Neural progenitor cell (in vitro differentiated cells): ENCODE measurements at regions not wholly inside any gene's neighbourhood (a gene's known extent, or its start where the extent isn't known, plus 50 kb on each side); places are given as distances from the start of the nearest gene placed in this dataset.

Experiments used
- DNase-seq: peaks from one replicate; pipeline ENCODE4 v3.0.0-alpha.2; 2016; ENCODE audit warnings: low spot score
- H2AFZ ChIP-seq: fragments of 200-600 bp; sonication (generic); replicated peaks from 2 replicates; pipeline ENCODE4 v1.6.1; 2016; ENCODE audit warnings: antibody characterized with exemption
- H3F3A ChIP-seq: fragments of 200-600 bp; sonication (generic); 2 replicates; pipeline ENCODE4 v1.6.1; 2016; ENCODE audit warnings: antibody characterized with exemption, low read depth
- H3K27ac ChIP-seq: fragments of 200-600 bp; sonication (generic); 2 replicates; pipeline ENCODE4 v1.5.1; 2016; ENCODE audit warnings: mild to moderate bottlenecking
- H3K27me3 ChIP-seq: fragments of 200-600 bp; sonication (generic); 2 replicates; pipeline ENCODE4 v1.6.1; 2016; ENCODE audit warnings: mild to moderate bottlenecking, moderate library complexity
- H3K36me3 ChIP-seq: fragments of 200-600 bp; sonication (generic); 2 replicates; pipeline ENCODE4 v1.5.1; 2016
- H3K4me1 ChIP-seq: fragments of 200-600 bp; sonication (generic); 2 replicates; pipeline ENCODE4 v1.6.1; 2016; ENCODE audit warnings: mixed run types
- H3K4me2 ChIP-seq: fragments of 200-600 bp; sonication (generic); 2 replicates; pipeline ENCODE4 v1.6.1; 2016
- H3K4me3 ChIP-seq: fragments of 200-600 bp; sonication (generic); 2 replicates; pipeline ENCODE4 v1.5.1; 2016
- H3K79me2 ChIP-seq: fragments of 200-600 bp; sonication (generic); 2 replicates; pipeline ENCODE4 v1.6.1; 2016; ENCODE audit warnings: low read depth
- H3K9ac ChIP-seq: fragments of 200-600 bp; sonication (generic); 2 replicates; pipeline ENCODE4 v1.6.1; 2016
- H3K9me3 ChIP-seq: fragments of 200-600 bp; sonication (generic); 2 replicates; pipeline ENCODE4 v1.5.1; 2016; ENCODE audit warnings: low read depth
- H4K20me1 ChIP-seq: fragments of 200-600 bp; sonication (generic); 2 replicates; pipeline ENCODE4 v1.6.1; 2016; ENCODE audit warnings: low read depth
- H3K27ac Mint-ChIP-seq: 3 replicates; pipeline ENCODE4 v1.8.0; 2021; ENCODE audit warnings: mixed read lengths
- H3K27me3 Mint-ChIP-seq: 2 replicates; pipeline ENCODE4 v1.8.0; 2022; ENCODE audit warnings: low read depth, mild to moderate bottlenecking, inconsistent platforms, moderate library complexity, mixed read lengths; ENCODE audit not compliant: insufficient read depth
- H3K36me3 Mint-ChIP-seq: 3 replicates; pipeline ENCODE4 v1.8.0; 2021; ENCODE audit warnings: mixed read lengths
- H3K4me1 Mint-ChIP-seq: 3 replicates; pipeline ENCODE4 v1.8.0; 2021; ENCODE audit warnings: mixed read lengths
- H3K4me3 Mint-ChIP-seq: 3 replicates; pipeline ENCODE4 v1.8.0; 2021; ENCODE audit warnings: mild to moderate bottlenecking, moderate library complexity, mixed read lengths
- H3K9me3 Mint-ChIP-seq: 3 replicates; pipeline ENCODE4 v1.8.0; 2020; ENCODE audit warnings: mixed read lengths
- CTCF ChIP-seq: fragments of 200-600 bp; sonication (generic); IDR thresholded peaks from 2 replicates; pipeline ENCODE4 v1.5.1; 2017; ENCODE audit warnings: antibody characterized with exemption, mild to moderate bottlenecking
- EZH2 ChIP-seq: fragments of 200-600 bp; sonication (generic); IDR thresholded peaks from 2 replicates; pipeline ENCODE4 v1.6.1; 2017; ENCODE audit warnings: antibody characterized with exemption, mild to moderate bottlenecking, moderate library complexity
- EZH2phosphoT487 ChIP-seq: fragments of 200-600 bp; sonication (generic); IDR thresholded peaks from 2 replicates; pipeline ENCODE4 v1.6.1; 2017; ENCODE audit warnings: antibody characterized with exemption

GRCh38 chr6:144582939-144583613, 297.9 kb downstream of the UTRN start:
- Mint-ChIP-seq H3K9me3 (no peaks in the 10 kb centered on the region), H3K4me1 (peaks cover 14% of the 10 kb centered on the region), H3K36me3 (peaks cover 4% of the 10 kb centered on the region), H3K27me3 (no peaks in the 10 kb centered on the region), H3K27ac (no peak overlapping the region), H3K4me3 (peak overlapping the region; percentile 73)
- peak; percentile 27 for DNase-seq
- Histone ChIP-seq H3K27ac (no peak overlapping the region), H3K9ac (peak overlapping the region; percentile 7), H2AFZ (peak overlapping the region; percentile 27), H3K9me3 (no peaks in the 10 kb centered on the region), H3K4me1 (peaks cover 13% of the 10 kb centered on the region), H3K4me2 (peak overlapping the region; percentile 68), H3K79me2 (no peaks in the 10 kb centered on the region), H3K4me3 (peak overlapping the region; percentile 28), H3K27me3 (no peaks in the 10 kb centered on the region), H3F3A (no peaks in the 10 kb centered on the region), H3K36me3 (no peaks in the 10 kb centered on the region), H4K20me1 (peaks cover 3% of the 10 kb centered on the region)
- no peak for TF ChIP-seq EZH2
- TF ChIP-seq EZH2phosphoT487: no peak
- TF ChIP-seq CTCF: no peak

GRCh38 chr6:144583614-144583954, 298.4 kb downstream of the UTRN start:
- no peaks in the 10 kb centered on the region for H3K9me3 ChIP-seq
- peaks cover 3% of the 10 kb centered on the region for H4K20me1 ChIP-seq
- Mint-ChIP-seq H3K4me1 (peaks cover 14% of the 10 kb centered on the region), H3K27ac (no peak overlapping the region), H3K36me3 (peaks cover 3% of the 10 kb centered on the region), H3K4me3 (peak overlapping the region; percentile 73), H3K9me3 (no peaks in the 10 kb centered on the region), H3K27me3 (no peaks in the 10 kb centered on the region)
- peak overlapping the region; percentile 68 for H3K4me2 ChIP-seq
- no peak for DNase-seq
- H3K27ac ChIP-seq: no peak overlapping the region
- H3K27me3 ChIP-seq: no peaks in the 10 kb centered on the region
- H3K9ac ChIP-seq: peak overlapping the region; percentile 7
- no peaks in the 10 kb centered on the region for H3K36me3 ChIP-seq
- no peaks in the 10 kb centered on the region for H3K79me2 ChIP-seq
- H3K4me3 ChIP-seq: peak overlapping the region; percentile 28
- H3K4me1 ChIP-seq: peaks cover 13% of the 10 kb centered on the region
- H3F3A ChIP-seq: no peaks in the 10 kb centered on the region
- TF ChIP-seq EZH2phosphoT487 (no peak), CTCF (no peak), EZH2 (no peak)
- peak overlapping the region; percentile 27 for H2AFZ ChIP-seq

GRCh38 chr6:144585217-144585814, 300.2 kb downstream of the UTRN start:
- peak; percentile 56 for DNase-seq
- no peak overlapping the region for H3K27ac Mint-ChIP-seq

More at GRCh38 chr6:144585217-144585814, 300.2 kb downstream of the UTRN start:
- Mint-ChIP-seq H3K4me3 (no peak overlapping the region), H3K36me3 (no peaks in the 10 kb centered on the region), H3K27me3 (no peaks in the 10 kb centered on the region), H3K9me3 (no peaks in the 10 kb centered on the region), H3K4me1 (peaks cover 14% of the 10 kb centered on the region)
- Histone ChIP-seq H3K36me3 (no peaks in the 10 kb centered on the region), H3K27ac (no peak overlapping the region), H3K4me3 (no peak overlapping the region), H3K9me3 (no peaks in the 10 kb centered on the region), H3K4me1 (peaks cover 13% of the 10 kb centered on the region), H3F3A (no peaks in the 10 kb centered on the region), H3K79me2 (no peaks in the 10 kb centered on the region), H4K20me1 (peaks cover 3% of the 10 kb centered on the region), H3K9ac (no peak overlapping the region), H3K27me3 (no peaks in the 10 kb centered on the region), H2AFZ (no peak overlapping the region), H3K4me2 (no peak overlapping the region)
- TF ChIP-seq CTCF (peak; percentile 88), EZH2phosphoT487 (no peak), EZH2 (no peak)
